Neural progenitor cell (in vitro differentiated cells): ENCODE measurements at regions not wholly inside any gene's neighbourhood (a gene's known extent, or its start where the extent isn't known, plus 50 kb on each side); places are given as distances from the start of the nearest gene placed in this dataset.

ENCODE experiments used
- CTCF ChIP-seq: fragments of 200-600 bp; sonication (generic); IDR thresholded peaks from 2 replicates; pipeline ENCODE4 v1.5.1; 2017; ENCODE audit warnings: antibody characterized with exemption, mild to moderate bottlenecking
- EZH2 ChIP-seq: fragments of 200-600 bp; sonication (generic); IDR thresholded peaks from 2 replicates; pipeline ENCODE4 v1.6.1; 2017; ENCODE audit warnings: antibody characterized with exemption, mild to moderate bottlenecking, moderate library complexity
- EZH2phosphoT487 ChIP-seq: fragments of 200-600 bp; sonication (generic); IDR thresholded peaks from 2 replicates; pipeline ENCODE4 v1.6.1; 2017; ENCODE audit warnings: antibody characterized with exemption

DNA sequence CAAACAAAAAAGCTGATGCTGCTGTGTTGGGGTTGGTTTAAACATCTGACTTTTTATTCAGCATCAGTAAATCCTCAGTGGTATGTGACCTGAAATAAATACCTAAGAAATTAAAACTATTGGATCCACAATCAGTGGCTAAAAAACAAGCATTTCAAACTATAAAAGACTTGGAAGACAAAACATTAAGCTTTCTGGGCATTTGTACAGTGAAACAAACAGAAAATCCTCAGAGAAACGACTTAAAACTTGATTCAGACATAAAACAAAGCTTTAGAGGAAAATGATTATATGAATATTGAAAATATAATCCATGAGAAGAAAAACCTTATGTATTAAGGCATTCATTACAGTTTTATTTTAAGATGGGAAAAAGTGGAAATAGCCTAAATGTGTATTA lies 213.3 kb upstream of the INTU start:
- TF ChIP-seq EZH2 (no peak), CTCF (no peak), EZH2phosphoT487 (no peak)
